HG03354 (cell line): ENCODE measurements at regions not wholly inside any gene's neighbourhood (a gene's known extent, or its start where the extent isn't known, plus 50 kb on each side); places are given as distances from the start of the nearest gene placed in this dataset.
"Not testable (repeated sequence)": the region's sequence is repeated elsewhere in the genome, so short reads cannot be mapped to it uniquely, and the experiment has no call there.

Experiments used
- ATAC-seq: cut with Tn5 transposase; IDR thresholded peaks from one replicate; pipeline ENCODE4 v1.9.1; 2021; ENCODE audit warnings: mild to moderate bottlenecking; ENCODE audit not compliant: unreplicated experiment, poor library complexity, severe bottlenecking

GRCh38 chr1:86798608-86799291, 94.4 kb downstream of the SH3GLB1 start:
- peak; percentile 65 for ATAC-seq

GRCh38 chr1:86803641-86804040, 99.3 kb downstream of the SH3GLB1 start:
- not testable (repeated sequence) for ATAC-seq

DNA sequence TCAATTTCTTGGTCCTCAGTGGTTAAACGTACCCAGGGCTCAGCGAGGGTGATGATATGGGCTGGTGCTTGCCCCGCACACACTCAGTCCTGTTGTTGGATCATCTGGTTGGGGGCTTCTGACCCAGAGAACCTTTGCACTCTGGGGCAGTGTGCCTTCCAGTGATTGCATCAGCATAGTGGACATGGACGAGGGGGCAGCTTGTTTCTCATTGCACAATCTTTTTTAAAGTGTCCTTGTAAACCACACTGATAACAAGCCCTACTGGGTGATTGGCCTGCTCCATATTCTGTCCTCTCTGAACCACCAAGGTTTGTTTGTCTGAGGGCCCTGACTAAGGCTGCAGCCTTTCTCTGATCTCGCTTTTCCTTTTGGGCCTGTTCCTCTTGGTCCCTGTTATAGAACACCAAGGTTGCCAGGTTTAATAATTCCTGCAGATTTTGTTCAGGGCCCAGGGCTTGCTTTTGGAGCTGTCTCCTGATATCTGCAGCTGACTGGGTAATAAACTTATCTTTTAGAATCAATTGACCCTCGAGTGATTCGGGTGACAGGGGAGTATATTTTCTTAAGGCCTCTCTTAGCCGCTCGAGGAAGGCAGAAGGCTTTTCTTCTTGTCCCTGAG, 101.6 kb downstream of the SH3GLB1 start:
- not testable (repeated sequence) for ATAC-seq

DNA sequence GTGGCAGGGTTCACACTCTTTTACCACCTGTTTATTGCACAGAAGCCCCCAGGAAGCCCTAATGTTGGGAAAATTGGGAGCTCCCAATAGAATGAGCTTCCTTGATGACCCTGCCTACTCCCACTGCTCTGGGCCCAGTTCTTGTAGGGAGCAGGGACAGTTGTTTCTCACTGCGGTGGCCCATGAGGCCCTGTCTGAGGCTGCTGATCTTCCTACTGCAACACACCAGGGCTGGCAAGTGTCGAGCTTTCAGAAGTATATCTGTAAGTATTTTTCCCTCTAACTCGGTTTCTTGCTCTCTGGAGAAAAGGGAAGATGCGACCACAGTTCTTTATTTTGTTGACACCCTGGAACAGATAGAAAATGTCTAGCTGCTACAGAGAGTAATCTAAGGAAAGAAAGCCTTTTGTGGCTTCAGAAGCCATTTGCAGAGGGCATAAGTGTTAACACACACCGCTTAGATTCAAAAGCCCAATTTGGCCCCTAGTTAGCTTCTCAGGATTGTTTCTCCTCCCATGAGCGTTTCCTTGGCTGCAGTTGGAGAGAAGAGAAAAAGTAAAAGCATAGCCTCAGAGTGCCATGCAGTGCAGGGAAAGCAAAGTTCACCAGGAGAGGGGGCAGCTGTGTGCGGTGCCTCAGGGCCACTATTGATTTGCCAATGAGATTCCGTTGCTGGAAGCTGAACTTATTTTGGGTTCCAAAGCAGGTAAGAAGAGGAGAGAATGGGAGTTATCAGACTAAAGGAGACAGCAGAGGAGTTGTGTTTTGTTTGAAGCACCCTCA, 102.6 kb downstream of the SELENOF start:
- ATAC-seq, result no peak

DNA sequence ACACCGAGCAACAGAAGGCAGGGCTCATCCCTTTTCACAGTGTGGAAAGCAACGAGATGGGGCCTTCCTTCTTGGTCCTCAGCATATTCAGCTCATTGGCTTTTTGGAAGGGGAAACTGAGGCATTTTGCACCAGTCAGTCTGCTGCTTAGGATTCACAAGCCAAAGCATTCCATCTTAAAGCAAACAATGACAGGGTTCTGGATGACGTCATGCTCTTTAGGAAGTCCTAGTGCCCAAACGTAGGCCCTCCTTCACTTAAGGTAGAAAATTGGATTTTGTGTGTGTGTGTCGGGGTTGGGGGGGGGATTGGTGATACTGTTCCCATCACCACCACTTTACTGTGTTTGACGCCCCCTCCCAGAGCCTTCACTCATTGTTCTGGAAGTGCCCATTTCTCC, 101.6 kb downstream of the SELENOF start:
- ATAC-seq, result no peak
